ENCODE measurements at regions not wholly inside any gene's neighbourhood (a gene's known extent, or its start where the extent isn't known, plus 50 kb on each side); places are given as distances from the start of the nearest gene placed in this dataset.

DNA sequence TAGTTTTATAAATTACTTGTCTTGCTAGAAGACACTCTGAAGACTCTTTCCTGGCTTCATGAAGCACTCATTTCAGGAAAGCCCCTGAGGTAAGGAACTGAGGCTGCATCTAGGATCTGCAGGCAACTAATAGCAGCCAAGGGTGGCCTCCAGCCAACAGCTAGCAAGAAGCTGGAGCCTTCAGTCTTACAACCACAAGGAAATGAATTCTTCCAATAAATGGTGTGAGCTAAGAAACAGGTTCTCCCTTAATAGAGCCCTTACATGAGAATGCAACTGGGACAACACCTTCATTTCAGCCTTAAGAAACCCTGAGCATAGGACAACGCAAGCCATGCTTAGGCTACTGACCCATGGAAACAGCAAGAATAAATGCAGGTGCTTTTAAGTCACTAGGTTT is 254.6 kb upstream of the RBBP8 start:
- CTCF ChIA-PET: interaction anchor here (0.6 to 1.2 kb wide), 2 partner anchors 14 to 40 kb away, joined by 3 read pairs; no protein-coding TSS in a partner anchor
- no peak overlapping the region for H3K4me3 ChIP-seq

GRCh38 chr18:22680944-22681343 is 252.2 kb upstream of the RBBP8 start:
- Histone ChIP-seq H3K27ac (peak overlapping the region; percentile 91 to 94; a peak in 5 of 6 replicates), H3K4me1 (peaks cover 34% of the 10 kb centered on the region), H3K4me2 (no peak overlapping the region), H3K9me3 (peaks cover 3% of the 10 kb centered on the region; the same call in 2 of the 3 replicates), H3K4me3 (no peak overlapping the region)
- POLR2A ChIA-PET: no interaction called here
- CTCF ChIA-PET: no interaction called here
- no peak for DNase-seq (ENCODE audit: low read depth in 1 of 2, low spot score in 1 of 2)
- no peak for FAIRE-seq
- TF ChIP-seq PHF8 (IDR thresholded peaks at IDR 0.05; ENCODE audit: borderline replicate concordance, low read depth): no peak
- TF ChIP-seq MAFK (IDR thresholded peaks at IDR 0.05; ENCODE audit: partially characterized antibody): peak; percentile 80
- ATAC-seq: no peak

More for the DNA sequence above, 254.6 kb upstream of the RBBP8 start:
- peaks cover 8% of the 10 kb centered on the region; the same call in 2 of the 3 replicates for H3K9me3 ChIP-seq
- peak overlapping the region in 1 of 2 experiments; percentile 67; a peak in 3 of 6 replicates for H3K27ac ChIP-seq
- DNase-seq (ENCODE audit: low read depth in 1 of 2, low spot score in 1 of 2) (no peak), FAIRE-seq (no peak), ATAC-seq (no peak)
- peaks cover 36% of the 10 kb centered on the region for H3K4me1 ChIP-seq
- H3K4me2 ChIP-seq: no peak overlapping the region
- POLR2A ChIA-PET: no interaction called here
- WGBS (ENCODE audit: missing lambda C conversion rate): 83% methylated on average over 1 of the region's 1 CpG
- TF ChIP-seq, protein P1, sequence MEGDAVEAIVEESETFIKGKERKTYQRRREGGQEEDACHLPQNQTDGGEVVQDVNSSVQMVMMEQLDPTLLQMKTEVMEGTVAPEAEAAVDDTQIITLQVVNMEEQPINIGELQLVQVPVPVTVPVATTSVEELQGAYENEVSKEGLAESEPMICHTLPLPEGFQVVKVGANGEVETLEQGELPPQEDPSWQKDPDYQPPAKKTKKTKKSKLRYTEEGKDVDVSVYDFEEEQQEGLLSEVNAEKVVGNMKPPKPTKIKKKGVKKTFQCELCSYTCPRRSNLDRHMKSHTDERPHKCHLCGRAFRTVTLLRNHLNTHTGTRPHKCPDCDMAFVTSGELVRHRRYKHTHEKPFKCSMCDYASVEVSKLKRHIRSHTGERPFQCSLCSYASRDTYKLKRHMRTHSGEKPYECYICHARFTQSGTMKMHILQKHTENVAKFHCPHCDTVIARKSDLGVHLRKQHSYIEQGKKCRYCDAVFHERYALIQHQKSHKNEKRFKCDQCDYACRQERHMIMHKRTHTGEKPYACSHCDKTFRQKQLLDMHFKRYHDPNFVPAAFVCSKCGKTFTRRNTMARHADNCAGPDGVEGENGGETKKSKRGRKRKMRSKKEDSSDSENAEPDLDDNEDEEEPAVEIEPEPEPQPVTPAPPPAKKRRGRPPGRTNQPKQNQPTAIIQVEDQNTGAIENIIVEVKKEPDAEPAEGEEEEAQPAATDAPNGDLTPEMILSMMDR (IDR thresholded peaks at IDR 0.05): no peak
- TF ChIP-seq CBX8 (IDR thresholded peaks at IDR 0.05): no peak
- no peak for TF ChIP-seq EHF (CRISPR knock-in tag; IDR thresholded peaks at IDR 0.05)
- TF ChIP-seq NFE2L2 (conservative IDR thresholded peaks at IDR 0.05; ENCODE audit: low read length): no peak
- no peak for TF ChIP-seq POLR2AphosphoS2 (conservative IDR thresholded peaks at IDR 0.05; ENCODE audit: low read length)
- TF ChIP-seq EP300 (IDR thresholded peaks at IDR 0.05): no peak
- TF ChIP-seq MAX (IDR thresholded peaks at IDR 0.05): no peak

GRCh38 chr18:22681908-22682307 is 251.2 kb upstream of the RBBP8 start:
- ChIA-PET CTCF (no interaction called here), POLR2A (no interaction called here)
- TF ChIP-seq MAX (IDR thresholded peaks at IDR 0.05): no peak
- no peak for TF ChIP-seq HOXB5 (CRISPR knock-in tag; IDR thresholded peaks at IDR 0.05)
- TF ChIP-seq HMGXB4 (CRISPR knock-in tag; IDR thresholded peaks at IDR 0.05; ENCODE audit: borderline replicate concordance): no peak
- TF ChIP-seq CEBPB (IDR thresholded peaks at IDR 0.05): no peak
- TF ChIP-seq JUN (IDR thresholded peaks at IDR 0.05): no peak
- TF ChIP-seq TFCP2L1 (CRISPR knock-in tag; IDR thresholded peaks at IDR 0.05): no peak
- TF ChIP-seq HEYL (CRISPR knock-in tag; IDR thresholded peaks at IDR 0.05): no peak
- no peak for TF ChIP-seq TP53 (CRISPR knock-in tag; IDR thresholded peaks at IDR 0.05)
- no peak for TF ChIP-seq FOXS1 (CRISPR knock-in tag; IDR thresholded peaks at IDR 0.05)
- no peak for TF ChIP-seq RAD21 (conservative IDR thresholded peaks at IDR 0.05 in 1 of 2, IDR thresholded peaks at IDR 0.05 in 1 of 2)
- no peak for TF ChIP-seq KDM1A (IDR thresholded peaks at IDR 0.05; ENCODE audit: low read depth)
- WGBS (ENCODE audit: missing lambda C conversion rate): 44% methylated on average over 2 of the region's 2 CpGs
- ATAC-seq (no peak), FAIRE-seq (no peak), DNase-seq (ENCODE audit: low read depth in 1 of 2, low spot score in 1 of 2) (no peak)
- H3K4me3 ChIP-seq: no peak overlapping the region
- H3K27ac ChIP-seq: peak overlapping the region; percentile 91 to 94
- peak overlapping the region; percentile 63 for H3K4me2 ChIP-seq
- H3K4me1 ChIP-seq: peaks cover 34% of the 10 kb centered on the region
- H3K9me3 ChIP-seq: peaks cover 12% of the 10 kb centered on the region; the same call in 2 of the 3 replicates
